GM12878 (cell line): ENCODE measurements at regions not wholly inside any gene's neighbourhood (a gene's known extent, or its start where the extent isn't known, plus 50 kb on each side); places are given as distances from the start of the nearest gene placed in this dataset.

ENCODE experiments used
- ATAC-seq: fragments of 200-7000 bp; cut with Tn5 transposase; 3 replicates; pipeline ENCODE4 v1.9.1; 2020; ENCODE audit warnings: mild to moderate bottlenecking, moderate library complexity
- BruUV-seq: library from RNA; stranded (reverse); fragments of 400-500 nt; replicated peaks from 2 replicates; lab custom pipeline; 2021; lab: Mats Ljungman, UMichigan
- CTCF ChIA-PET: fragments of 300-600 bp; sonication (Branson Sonifier 250); formaldehyde crosslinking; extraction: SDS; loops from one replicate; lab custom pipeline; 2021; ENCODE audit warnings: inconsistent platforms; lab: Yijun Ruan, JAX
- POLR2A ChIA-PET: fragments of 350-600 bp; formaldehyde crosslinking; extraction: SDS; loops from one replicate; lab custom pipeline; 2021; ENCODE audit warnings: inconsistent platforms; lab: Charles Lee
- RAD21 ChIA-PET: fragments of 300-600 bp; sonication (Branson Sonifier 250); formaldehyde crosslinking; loops from one replicate; lab custom pipeline; 2023; ENCODE audit warnings: antibody characterized with exemption; ENCODE audit not compliant: unreplicated experiment; lab: Charles Lee
- SMC1A ChIA-PET: fragments of 300-600 bp; sonication (Branson Sonifier 250); formaldehyde crosslinking; loops from one replicate; lab custom pipeline; 2023; ENCODE audit not compliant: unreplicated experiment, uncharacterized antibody; lab: Charles Lee
- DNase-seq: peaks from one replicate; pipeline ENCODE4 v3.0.0-alpha.2; 2011; ENCODE audit warnings: low read depth, low spot score
- FAIRE-seq: peaks from 3 replicates; lab custom pipeline; 2011; peaks lifted over from hg19 to GRCh38; lab: Jason Lieb, UNC
- H2AFZ ChIP-seq: 2 replicates; pipeline ENCODE4 v1.6.0; 2011; ENCODE audit warnings: low read depth, low read length, control low read depth; ENCODE audit not compliant: control insufficient read depth
- H3K27ac ChIP-seq: 2 replicates; pipeline ENCODE4 v1.5.1; 2011; ENCODE audit warnings: control low read depth; ENCODE audit not compliant: control insufficient read depth, insufficient read depth
- H3K27me3 ChIP-seq, 2 experiments: replicated peaks in 1 of 2; 2 replicates each; pipeline versions ENCODE4 v1.6.0 to v1.6.1; 2011; ENCODE audit warnings: low read length in 1 of 2; ENCODE audit not compliant: control insufficient read depth in 2 of 2, insufficient read depth in 2 of 2
- H3K36me3 ChIP-seq, 2 experiments: 2 replicates each; pipeline ENCODE4 v1.5.1; 2011; ENCODE audit warnings: low read length in 1 of 2; ENCODE audit not compliant: control insufficient read depth in 2 of 2, insufficient read depth in 2 of 2
- H3K4me1 ChIP-seq: 2 replicates; pipeline ENCODE4 v1.6.1; 2011; ENCODE audit warnings: mild to moderate bottlenecking, low read length, moderate library complexity, mixed read lengths; ENCODE audit not compliant: control insufficient read depth, insufficient read depth
- H3K4me2 ChIP-seq: 2 replicates; pipeline ENCODE4 v1.6.0; 2011; ENCODE audit warnings: control low read depth; ENCODE audit not compliant: control insufficient read depth, insufficient read depth
- H3K4me3 ChIP-seq: fragments of 200-600 bp; sonication (generic); 2 replicates; pipeline ENCODE4 v1.5.1; 2016
- H3K79me2 ChIP-seq: 2 replicates; pipeline ENCODE4 v1.6.0; 2011; ENCODE audit warnings: low read length; ENCODE audit not compliant: control insufficient read depth, insufficient read depth
- H3K9ac ChIP-seq: 2 replicates; pipeline ENCODE4 v1.8.0; 2011; ENCODE audit warnings: low read length, control low read depth, mixed read lengths; ENCODE audit not compliant: control insufficient read depth, insufficient read depth
- H3K9me3 ChIP-seq: replicated peaks from 3 replicates; pipeline ENCODE4 v1.5.1; 2011; ENCODE audit warnings: mild to moderate bottlenecking, low read length; ENCODE audit not compliant: control insufficient read depth, insufficient read depth
- H4K20me1 ChIP-seq: 2 replicates; pipeline ENCODE4 v1.6.0; 2011; ENCODE audit not compliant: control insufficient read depth, insufficient read depth
- ASH2L ChIP-seq: fragments of 300-600, 200-600 bp; sonication (generic); IDR thresholded peaks from 2 replicates; pipeline ENCODE4 v1.6.1; 2017; ENCODE audit warnings: low read depth, mild to moderate bottlenecking, borderline replicate concordance
- BRCA1 ChIP-seq: IDR thresholded peaks from 2 replicates; pipeline ENCODE4 v1.6.1; 2011; ENCODE audit warnings: low read depth, low read length, improper control_type of control experiment
- HDAC2 ChIP-seq: fragments of 200-600 bp; sonication (generic); IDR thresholded peaks from 2 replicates; pipeline ENCODE4 v1.6.1; 2017
- HDAC6 ChIP-seq: fragments of 200-600 bp; sonication (generic); IDR thresholded peaks from one replicate; pipeline ENCODE4 v1.8.0; 2017; ENCODE audit warnings: antibody characterized with exemption; ENCODE audit not compliant: unreplicated experiment
- PAX5 ChIP-seq: IDR thresholded peaks from 2 replicates; pipeline ENCODE4 v1.6.1; 2011; ENCODE audit warnings: low read depth, low read length, borderline replicate concordance
- ZNF24 ChIP-seq: fragments of 450-650 bp; IDR thresholded peaks from 2 replicates; pipeline ENCODE4 v1.6.1; 2017; ENCODE audit warnings: antibody characterized with exemption, mild to moderate bottlenecking
- ZNF592 ChIP-seq: fragments of 450-650 bp; IDR thresholded peaks from 2 replicates; pipeline ENCODE4 v1.6.1; 2017; ENCODE audit warnings: mild to moderate bottlenecking, moderate library complexity
- WGBS: methylation state at CpG from one replicate; pipeline ENCODE4 v1.1.6; 2016; ENCODE audit warnings: low lambda C conversion rate; ENCODE audit not compliant: insufficient replicate concordance, insufficient coverage; ENCODE audit errors: missing lambda C conversion rate; 5-methylcytosine and 5-hydroxymethylcytosine counted together
- in situ Hi-C: fragments of 300-500 bp; cut with MboI; formaldehyde crosslinking; loops from 9 replicates; pipeline ENCODE4 v1.14.3; 2018; ENCODE audit warnings: mixed read lengths
- intact Hi-C: fragments of 100-400 bp; cut with micrococcal nuclease; formaldehyde crosslinking; loops from one replicate; pipeline ENCODE4 v1.14.2; 2022; ENCODE audit not compliant: unreplicated experiment

- Histone ChIP-seq H3K27me3 (no peaks in the 10 kb centered on the region), H3K9me3 (no peaks in the 10 kb centered on the region), H2AFZ (no peak overlapping the region), H4K20me1 (no peaks in the 10 kb centered on the region), H3K79me2 (no peaks in the 10 kb centered on the region), H3K27ac (no peak overlapping the region), H3K4me3 (no peak overlapping the region), H3K4me1 (no peaks in the 10 kb centered on the region), H3K9ac (no peak overlapping the region), H3K4me2 (no peak overlapping the region), H3K36me3 (no peaks in the 10 kb centered on the region)
- DNase-seq (no peak), ATAC-seq (no peak), FAIRE-seq (no peak)
- intact Hi-C loops: no loop called here
- in situ Hi-C loops: no loop called here
- RAD21 ChIA-PET: no interaction called here
- SMC1A ChIA-PET: interaction anchor here (1.2 kb wide), 1 partner anchor 19 kb away, joined by 3 read pairs; no protein-coding TSS in a partner anchor
- POLR2A ChIA-PET: no interaction called here
- no peak for TF ChIP-seq ZNF24
- no peak for TF ChIP-seq HDAC2
- TF ChIP-seq PAX5: no peak
- TF ChIP-seq ZNF592: no peak
- no peak for TF ChIP-seq HDAC6
- TF ChIP-seq ASH2L: no peak
- no peak for TF ChIP-seq BRCA1
- 57% methylated on average over 13 of the region's 13 CpGs for WGBS
- no TSS peak for BruUV-seq
- CTCF ChIA-PET: no interaction called here
Measured at GRCh38 chr4:164215113-164215741, 538.7 kb upstream of the SMIM31 start.
